Glutamatergic neuron (in vitro differentiated cells): ENCODE measurements at regions not wholly inside any gene's neighbourhood (a gene's known extent, or its start where the extent isn't known, plus 50 kb on each side); places are given as distances from the start of the nearest gene placed in this dataset.

Experiments used
- DNase-seq: peaks from one replicate; pipeline ENCODE4 v3.0.0; 2022
- H3K27ac Mint-ChIP-seq: one replicate; pipeline ENCODE4 v1.8.0; 2020; ENCODE audit warnings: mild to moderate bottlenecking, mixed read lengths, inconsistent platforms; ENCODE audit not compliant: unreplicated experiment
- H3K27me3 Mint-ChIP-seq: one replicate; pipeline ENCODE4 v1.8.0; 2020; ENCODE audit warnings: mild to moderate bottlenecking, moderate library complexity, mixed read lengths, inconsistent platforms; ENCODE audit not compliant: unreplicated experiment
- H3K36me3 Mint-ChIP-seq: one replicate; pipeline ENCODE4 v1.8.0; 2020; ENCODE audit warnings: mild to moderate bottlenecking, mixed read lengths, inconsistent platforms; ENCODE audit not compliant: unreplicated experiment
- H3K4me1 Mint-ChIP-seq: one replicate; pipeline ENCODE4 v1.8.0; 2020; ENCODE audit warnings: mild to moderate bottlenecking, low read depth, mixed read lengths, inconsistent platforms; ENCODE audit not compliant: unreplicated experiment
- H3K4me3 Mint-ChIP-seq: one replicate; pipeline ENCODE4 v1.8.0; 2020; ENCODE audit warnings: mild to moderate bottlenecking, mixed read lengths, inconsistent platforms; ENCODE audit not compliant: unreplicated experiment
- H3K9me3 Mint-ChIP-seq: one replicate; pipeline ENCODE4 v1.8.0; 2020; ENCODE audit warnings: mild to moderate bottlenecking, moderate library complexity, mixed read lengths, inconsistent platforms; ENCODE audit not compliant: unreplicated experiment
- TF ChIP-seq, protein P1 (sequence below): fragments of 200-600 bp; sonication (generic); IDR thresholded peaks from one replicate; pipeline ENCODE4 v1.5.0; 2021; ENCODE audit not compliant: partially characterized antibody, unreplicated experiment

DNA sequence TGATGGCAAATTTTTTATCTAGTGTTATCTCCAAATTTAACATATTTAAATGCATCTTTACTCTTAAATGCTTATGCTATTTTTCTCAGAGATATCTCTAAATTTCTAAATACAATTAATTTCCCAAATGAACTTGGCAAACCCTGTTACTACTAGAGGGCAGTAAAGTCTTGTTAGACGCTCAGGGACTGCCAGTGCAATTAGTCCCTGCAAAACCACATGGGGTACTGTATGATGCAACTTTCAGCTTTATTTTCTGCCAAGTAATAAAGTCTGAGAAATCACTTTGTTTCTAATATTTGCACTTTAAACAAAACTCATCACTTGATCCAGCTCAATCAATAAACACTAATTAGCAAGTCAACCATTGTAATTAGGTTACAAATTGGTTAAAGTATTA, 76.0 kb upstream of the ADGRB3 start:
- peak overlapping the region; percentile 92 for H3K27ac Mint-ChIP-seq
- peaks cover 13% of the 10 kb centered on the region for H3K4me1 Mint-ChIP-seq
- TF ChIP-seq, protein P1, sequence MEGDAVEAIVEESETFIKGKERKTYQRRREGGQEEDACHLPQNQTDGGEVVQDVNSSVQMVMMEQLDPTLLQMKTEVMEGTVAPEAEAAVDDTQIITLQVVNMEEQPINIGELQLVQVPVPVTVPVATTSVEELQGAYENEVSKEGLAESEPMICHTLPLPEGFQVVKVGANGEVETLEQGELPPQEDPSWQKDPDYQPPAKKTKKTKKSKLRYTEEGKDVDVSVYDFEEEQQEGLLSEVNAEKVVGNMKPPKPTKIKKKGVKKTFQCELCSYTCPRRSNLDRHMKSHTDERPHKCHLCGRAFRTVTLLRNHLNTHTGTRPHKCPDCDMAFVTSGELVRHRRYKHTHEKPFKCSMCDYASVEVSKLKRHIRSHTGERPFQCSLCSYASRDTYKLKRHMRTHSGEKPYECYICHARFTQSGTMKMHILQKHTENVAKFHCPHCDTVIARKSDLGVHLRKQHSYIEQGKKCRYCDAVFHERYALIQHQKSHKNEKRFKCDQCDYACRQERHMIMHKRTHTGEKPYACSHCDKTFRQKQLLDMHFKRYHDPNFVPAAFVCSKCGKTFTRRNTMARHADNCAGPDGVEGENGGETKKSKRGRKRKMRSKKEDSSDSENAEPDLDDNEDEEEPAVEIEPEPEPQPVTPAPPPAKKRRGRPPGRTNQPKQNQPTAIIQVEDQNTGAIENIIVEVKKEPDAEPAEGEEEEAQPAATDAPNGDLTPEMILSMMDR: no peak
- no peaks in the 10 kb centered on the region for H3K9me3 Mint-ChIP-seq
- peaks cover 2% of the 10 kb centered on the region for H3K27me3 Mint-ChIP-seq
- no peak for DNase-seq
- peak overlapping the region; percentile 63 for H3K4me3 Mint-ChIP-seq
- no peaks in the 10 kb centered on the region for H3K36me3 Mint-ChIP-seq

DNA sequence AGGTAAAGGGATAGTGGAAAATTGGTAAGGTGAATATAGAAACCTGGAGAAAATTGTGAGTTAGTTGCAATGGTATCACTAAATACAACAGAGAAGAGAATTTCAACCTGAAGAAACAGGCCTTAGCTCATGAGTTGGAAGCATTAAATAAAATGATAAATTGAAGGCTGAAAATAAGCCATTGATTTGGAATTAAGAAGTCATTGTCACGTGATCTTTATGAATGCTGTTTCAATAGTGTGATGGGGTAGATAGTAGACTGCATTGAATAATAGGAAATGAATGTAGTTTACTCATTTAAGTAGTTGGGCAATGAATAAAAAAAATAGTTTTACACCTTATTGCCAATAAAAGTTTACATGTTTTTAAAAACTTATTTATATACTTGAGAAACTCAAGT, 88.5 kb upstream of the ADGRB3 start:
- TF ChIP-seq, protein P1: no peak
- Mint-ChIP-seq H3K27ac (no peak overlapping the region), H3K9me3 (peaks cover 4% of the 10 kb centered on the region), H3K36me3 (peaks cover 5% of the 10 kb centered on the region), H3K4me3 (no peak overlapping the region), H3K4me1 (no peaks in the 10 kb centered on the region), H3K27me3 (no peaks in the 10 kb centered on the region)
- DNase-seq: no peak

DNA sequence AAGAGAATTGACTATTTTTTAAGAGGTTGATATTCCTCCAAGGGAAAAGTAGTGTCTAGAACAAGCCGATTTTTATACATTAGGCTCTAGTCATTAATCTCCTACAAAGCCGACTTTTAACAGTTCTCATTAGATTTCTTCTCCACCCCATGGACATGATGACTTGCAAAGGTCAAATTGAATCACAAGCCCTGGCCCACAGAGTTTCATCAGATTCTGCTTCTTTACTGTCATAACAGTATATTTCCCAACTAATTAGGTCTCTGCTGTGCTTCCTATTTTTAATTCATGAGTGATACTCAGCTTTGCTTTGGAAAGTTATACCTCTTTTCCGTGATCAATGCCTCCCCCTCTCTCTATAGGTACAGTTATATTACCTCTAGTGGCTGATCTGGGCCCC, 90.6 kb upstream of the ADGRB3 start:
- H3K27me3 Mint-ChIP-seq: no peaks in the 10 kb centered on the region

DNA sequence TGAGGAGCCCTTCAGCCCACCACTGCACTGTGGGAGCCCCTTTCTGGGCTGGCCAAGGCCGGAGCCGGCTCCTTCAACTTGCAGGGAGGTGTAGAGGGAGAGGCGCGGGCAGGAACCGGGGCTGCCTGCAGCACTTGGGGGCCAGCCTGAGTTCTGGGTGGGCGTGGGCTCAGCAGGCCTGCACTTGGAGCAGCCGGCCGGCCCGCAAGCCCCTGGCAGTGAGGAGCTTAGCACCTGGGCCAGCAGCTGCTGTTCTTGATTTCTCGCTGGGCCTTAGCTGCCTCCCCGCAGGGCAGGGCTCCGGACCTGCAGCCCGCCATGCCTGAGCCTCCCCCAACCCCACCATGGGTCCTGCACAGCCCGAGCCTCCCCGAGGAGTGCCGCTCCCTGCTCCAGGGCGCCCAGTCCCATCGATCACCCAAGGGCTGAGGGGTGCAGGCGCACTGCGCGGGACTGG, 101.7 kb upstream of the ADGRB3 start:
- no peaks in the 10 kb centered on the region for H3K27me3 Mint-ChIP-seq
- H3K27ac Mint-ChIP-seq: no peak overlapping the region
- no peaks in the 10 kb centered on the region for H3K36me3 Mint-ChIP-seq
- DNase-seq: no peak
- H3K4me3 Mint-ChIP-seq: no peak overlapping the region
- H3K9me3 Mint-ChIP-seq: peaks cover under 1% of the 10 kb centered on the region
- peaks cover under 1% of the 10 kb centered on the region for H3K4me1 Mint-ChIP-seq
- TF ChIP-seq, protein P1: no peak

More for the DNA sequence above, 90.6 kb upstream of the ADGRB3 start:
- TF ChIP-seq, protein P1: no peak
- Mint-ChIP-seq H3K27ac (no peak overlapping the region), H3K9me3 (peaks cover 4% of the 10 kb centered on the region), H3K4me1 (no peaks in the 10 kb centered on the region), H3K4me3 (no peak overlapping the region), H3K36me3 (peaks cover 5% of the 10 kb centered on the region)
- no peak for DNase-seq

DNA sequence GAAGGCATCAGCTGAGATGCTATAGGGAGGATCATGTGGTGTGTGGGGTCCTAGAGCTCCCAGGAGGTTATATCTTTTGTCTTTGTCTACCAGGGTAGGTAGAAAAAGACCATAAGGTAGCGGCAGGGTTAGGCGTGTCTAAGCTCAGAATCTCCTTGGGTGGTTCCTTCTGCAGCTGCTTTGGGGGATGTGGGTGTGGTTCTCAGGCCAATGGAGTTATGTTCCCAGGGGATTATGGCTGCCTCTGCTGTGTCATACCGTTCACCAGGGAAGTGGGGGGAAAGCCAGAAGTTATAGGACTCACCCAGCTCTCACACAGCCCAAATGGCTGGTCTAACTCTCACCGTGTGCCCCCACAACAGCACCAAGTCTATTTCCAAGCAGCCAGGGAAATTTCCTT, 107.4 kb upstream of the ADGRB3 start:
- no peak overlapping the region for H3K4me3 Mint-ChIP-seq
- H3K36me3 Mint-ChIP-seq: no peaks in the 10 kb centered on the region
- peaks cover 2% of the 10 kb centered on the region for H3K27me3 Mint-ChIP-seq
- TF ChIP-seq, protein P1: no peak
- peaks cover 3% of the 10 kb centered on the region for H3K9me3 Mint-ChIP-seq
- H3K27ac Mint-ChIP-seq: no peak overlapping the region
- peaks cover 4% of the 10 kb centered on the region for H3K4me1 Mint-ChIP-seq
- no peak for DNase-seq
